GM10266 (cell line): ENCODE measurements at regions not wholly inside any gene's neighbourhood (a gene's known extent, or its start where the extent isn't known, plus 50 kb on each side); places are given as distances from the start of the nearest gene placed in this dataset.

ENCODE experiments used
- DNase-seq: peaks from one replicate; pipeline ENCODE4 v3.0.0; 2012; ENCODE audit errors: extremely low spot score
- TF ChIP-seq, protein P1 (sequence below): IDR thresholded peaks from 2 replicates; pipeline ENCODE4 v1.5.1; 2012; ENCODE audit warnings: mild to moderate bottlenecking, low read depth; ENCODE audit not compliant: control insufficient read depth, insufficient read depth; ENCODE audit errors: missing control alignments

DNA sequence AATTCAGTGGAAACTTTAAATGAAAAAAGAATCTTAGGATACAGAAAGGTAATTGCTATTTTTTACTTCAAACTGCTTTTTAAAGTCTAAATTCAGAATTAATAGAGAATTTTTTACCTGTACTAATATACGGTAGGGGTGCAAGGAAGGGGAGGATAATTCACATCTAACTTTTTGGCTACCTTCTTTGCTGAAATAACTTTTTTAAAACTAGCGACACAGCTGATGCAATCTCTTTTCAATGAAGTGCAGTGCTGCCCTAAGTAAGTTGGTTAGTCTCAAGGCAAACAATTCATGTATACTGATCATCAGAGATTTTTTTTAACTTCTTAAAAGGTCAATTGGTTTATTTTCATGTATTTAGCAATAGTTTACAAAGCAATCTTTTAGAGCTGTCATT is 119.8 kb downstream of the NEDD1 start:
- no peak for DNase-seq
- TF ChIP-seq, protein P1, sequence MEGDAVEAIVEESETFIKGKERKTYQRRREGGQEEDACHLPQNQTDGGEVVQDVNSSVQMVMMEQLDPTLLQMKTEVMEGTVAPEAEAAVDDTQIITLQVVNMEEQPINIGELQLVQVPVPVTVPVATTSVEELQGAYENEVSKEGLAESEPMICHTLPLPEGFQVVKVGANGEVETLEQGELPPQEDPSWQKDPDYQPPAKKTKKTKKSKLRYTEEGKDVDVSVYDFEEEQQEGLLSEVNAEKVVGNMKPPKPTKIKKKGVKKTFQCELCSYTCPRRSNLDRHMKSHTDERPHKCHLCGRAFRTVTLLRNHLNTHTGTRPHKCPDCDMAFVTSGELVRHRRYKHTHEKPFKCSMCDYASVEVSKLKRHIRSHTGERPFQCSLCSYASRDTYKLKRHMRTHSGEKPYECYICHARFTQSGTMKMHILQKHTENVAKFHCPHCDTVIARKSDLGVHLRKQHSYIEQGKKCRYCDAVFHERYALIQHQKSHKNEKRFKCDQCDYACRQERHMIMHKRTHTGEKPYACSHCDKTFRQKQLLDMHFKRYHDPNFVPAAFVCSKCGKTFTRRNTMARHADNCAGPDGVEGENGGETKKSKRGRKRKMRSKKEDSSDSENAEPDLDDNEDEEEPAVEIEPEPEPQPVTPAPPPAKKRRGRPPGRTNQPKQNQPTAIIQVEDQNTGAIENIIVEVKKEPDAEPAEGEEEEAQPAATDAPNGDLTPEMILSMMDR = no peak

DNA sequence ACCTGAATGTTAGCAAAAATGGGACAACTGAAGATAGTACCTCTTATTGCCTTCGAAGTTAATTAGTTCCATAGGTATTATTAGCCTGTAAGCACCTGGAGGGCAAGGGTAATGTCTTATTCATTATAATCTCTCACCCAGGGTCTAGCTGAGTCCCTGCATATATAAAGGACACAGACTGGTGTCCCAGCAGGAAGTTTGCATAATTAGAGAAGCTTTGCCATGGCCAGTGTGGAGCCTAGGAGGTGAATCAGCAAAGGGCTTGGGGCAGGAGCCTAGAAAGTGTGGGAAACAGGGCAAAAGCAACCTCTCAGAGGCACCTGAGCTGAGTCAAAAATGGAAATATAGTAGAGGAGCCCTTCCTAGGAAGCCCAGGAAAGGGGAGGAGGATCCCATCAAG is 120.4 kb downstream of the NEDD1 start:
- no peak for DNase-seq
- TF ChIP-seq, protein P1 = no peak

DNA sequence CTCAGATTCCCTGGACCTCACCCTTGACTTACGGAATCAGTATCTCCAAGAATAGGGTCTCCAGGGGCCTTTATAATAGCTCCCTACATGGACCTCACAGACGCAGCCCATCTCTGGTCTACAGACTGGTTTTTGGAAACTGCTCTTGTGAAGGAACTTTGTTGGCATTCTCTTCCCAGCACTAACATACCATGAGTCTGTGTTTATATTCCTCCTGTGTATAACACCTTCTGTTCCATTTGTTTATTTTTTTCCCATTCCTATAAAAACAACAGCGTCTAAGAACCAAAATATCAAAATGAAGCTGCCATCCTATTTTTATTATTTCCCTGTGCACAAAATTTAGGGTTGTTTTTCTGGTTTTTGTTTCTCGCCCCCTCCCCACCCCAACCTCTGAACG is 131.1 kb downstream of the NEDD1 start:
- TF ChIP-seq, protein P1 = no peak
- DNase-seq = no peak

DNA sequence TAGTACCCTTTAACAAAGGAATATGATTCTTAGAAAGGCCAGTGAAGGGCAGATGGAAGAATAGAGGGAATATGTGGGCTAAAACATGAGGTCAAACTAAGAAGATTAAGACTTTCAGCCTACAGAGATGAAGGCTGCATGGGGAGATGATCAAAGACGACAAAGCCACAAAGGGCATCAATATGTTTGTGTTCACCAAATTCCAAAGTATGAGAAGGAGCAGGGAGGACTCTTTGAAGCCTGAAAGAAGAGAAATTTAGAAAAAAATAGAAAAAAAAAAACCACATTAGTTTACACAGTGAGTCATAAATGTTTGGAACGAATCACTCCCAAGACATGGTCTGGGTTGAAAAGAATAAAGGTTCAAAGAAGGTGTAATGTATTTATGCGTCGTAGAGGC is 131.8 kb downstream of the NEDD1 start:
- DNase-seq = no peak
- TF ChIP-seq, protein P1 = no peak

DNA sequence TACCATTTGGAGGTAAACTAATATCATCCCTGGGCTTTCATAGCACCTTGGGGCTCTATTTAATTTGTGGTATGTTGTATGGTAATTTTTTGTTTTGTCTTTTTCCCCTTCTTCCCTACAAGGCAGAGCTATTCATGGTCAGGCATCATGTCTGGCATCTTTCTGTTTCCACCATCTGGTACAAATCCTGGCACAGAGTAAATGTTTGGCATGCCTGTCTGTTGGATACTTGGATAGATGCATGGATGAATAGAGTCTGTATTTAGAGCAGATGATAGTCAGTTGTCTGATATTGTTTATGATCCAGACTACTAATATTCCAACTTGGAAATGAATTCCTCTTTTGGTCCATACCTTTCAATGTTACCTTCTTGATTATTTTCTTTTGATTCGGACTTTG is 139.8 kb downstream of the NEDD1 start:
- no peak for DNase-seq
- TF ChIP-seq, protein P1 = no peak

DNA sequence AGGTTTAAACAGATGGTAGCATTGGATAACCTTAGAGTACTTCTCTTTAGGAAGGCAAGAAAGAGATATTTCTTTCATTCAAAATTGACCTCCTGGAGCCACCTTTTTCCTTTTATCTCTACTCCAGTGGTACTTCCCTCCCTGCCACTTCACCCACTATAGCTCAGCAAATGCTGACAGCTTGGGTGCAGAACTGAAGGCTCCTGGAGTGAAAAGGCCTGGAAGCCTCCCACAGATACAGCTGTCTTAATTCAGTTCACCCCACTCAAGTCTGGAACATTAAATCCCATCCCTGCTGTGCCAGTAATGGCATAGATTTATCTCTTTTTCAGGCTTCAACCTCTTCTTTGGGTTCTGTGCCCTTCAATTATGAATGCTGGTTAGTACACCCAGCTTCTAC is 140.3 kb downstream of the NEDD1 start:
- no peak for DNase-seq
- TF ChIP-seq, protein P1 = no peak

DNA sequence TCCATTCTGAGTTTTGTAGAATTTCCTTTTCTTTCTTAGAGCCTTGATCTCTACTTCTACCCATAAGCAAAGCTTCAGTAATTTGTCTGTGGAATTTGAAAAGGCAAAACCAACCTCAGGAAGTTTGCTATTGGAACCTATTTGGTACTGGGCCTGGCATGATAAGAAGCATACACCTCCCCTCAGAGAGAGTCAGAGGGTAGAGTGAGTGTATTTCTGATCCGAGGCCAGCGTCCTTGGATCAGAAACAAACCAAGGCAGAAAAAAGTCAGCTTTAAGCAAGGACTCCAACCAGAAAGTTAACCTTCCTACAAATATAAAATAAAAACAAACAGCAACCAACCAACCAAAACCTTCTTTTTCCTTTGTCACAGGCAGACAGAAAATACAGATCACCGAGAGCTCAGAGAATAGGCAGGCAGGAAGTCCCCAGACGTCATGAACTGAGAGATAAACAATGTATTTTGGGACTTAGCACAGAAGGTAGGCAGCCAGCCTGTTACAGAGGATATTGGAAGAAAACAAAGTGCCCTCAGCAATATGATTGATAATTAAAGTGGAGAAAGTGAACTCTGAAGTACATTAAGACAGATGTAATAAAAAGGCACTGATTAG is 141.5 kb downstream of the NEDD1 start:
- TF ChIP-seq, protein P1 = no peak
- DNase-seq = no peak
